IPS-15b (cell line): ENCODE measurements at regions not wholly inside any gene's neighbourhood (a gene's known extent, or its start where the extent isn't known, plus 50 kb on each side); places are given as distances from the start of the nearest gene placed in this dataset.

Experiments
- H3K27me3 ChIP-seq: one replicate; pipeline ENCODE4 v1.6.1; 2013; ENCODE audit warnings: low read length; ENCODE audit not compliant: control insufficient read depth, insufficient read depth
- H3K36me3 ChIP-seq: one replicate; pipeline ENCODE4 v1.6.1; 2013; ENCODE audit warnings: low read length; ENCODE audit not compliant: control insufficient read depth, insufficient read depth
- H3K4me1 ChIP-seq: one replicate; pipeline ENCODE4 v1.6.1; 2013; ENCODE audit warnings: mild to moderate bottlenecking, low read length; ENCODE audit not compliant: control insufficient read depth, insufficient read depth
- H3K4me3 ChIP-seq: one replicate; pipeline ENCODE4 v1.5.1; 2013; ENCODE audit warnings: low read depth, low read length
- H3K9ac ChIP-seq: one replicate; pipeline ENCODE4 v1.6.1; 2013; ENCODE audit warnings: low read depth, mild to moderate bottlenecking, low read length
- H3K9me3 ChIP-seq: one replicate; pipeline ENCODE4 v1.6.1; 2013; ENCODE audit warnings: mild to moderate bottlenecking, low read length; ENCODE audit not compliant: control insufficient read depth, insufficient read depth

DNA sequence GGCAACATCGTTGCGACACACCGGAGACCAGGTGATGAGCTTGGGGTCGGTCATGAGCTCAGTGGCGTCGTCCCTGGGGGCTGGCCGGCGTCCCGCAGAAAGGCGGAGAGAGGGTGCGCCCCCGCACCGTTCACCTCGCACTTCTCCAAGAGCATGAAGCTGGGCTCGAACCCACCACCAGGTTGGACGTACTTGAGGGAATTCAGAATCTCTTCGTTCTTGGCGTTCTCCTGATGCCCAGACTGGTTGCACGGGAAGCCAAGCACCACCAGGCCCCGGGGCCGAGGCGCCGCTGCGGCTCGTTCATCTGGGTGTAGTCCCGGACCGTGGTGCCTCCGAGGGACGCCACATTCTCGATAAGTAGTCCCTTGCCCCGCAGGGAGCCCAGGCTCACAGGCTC, 176.6 kb upstream of the ADAMTS5 start:
- Histone ChIP-seq H3K36me3 (no peaks in the 10 kb centered on the region), H3K27me3 (no peaks in the 10 kb centered on the region), H3K4me3 (no peak overlapping the region), H3K9me3 (no peaks in the 10 kb centered on the region), H3K4me1 (no peaks in the 10 kb centered on the region), H3K9ac (no peak overlapping the region)

DNA sequence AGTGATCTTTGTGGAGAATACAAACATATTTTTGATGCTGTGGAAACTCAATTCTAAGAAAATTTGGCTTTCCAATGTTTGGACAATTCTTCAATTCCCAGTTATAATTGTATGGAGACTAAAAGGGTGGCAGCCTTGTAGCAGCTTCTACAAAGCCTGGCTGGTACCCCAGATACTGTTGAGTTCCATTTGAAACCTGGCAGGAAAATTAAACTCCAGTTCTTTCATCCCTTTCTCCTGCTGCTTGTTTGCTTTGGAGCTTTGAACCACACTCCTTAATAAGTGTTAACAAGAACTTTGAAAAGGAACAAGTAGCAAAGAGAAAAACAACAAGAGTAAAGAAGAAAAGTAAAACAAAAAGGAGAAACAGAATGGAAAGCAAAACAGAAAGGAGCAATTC, 172.6 kb upstream of the ADAMTS5 start:
- no peaks in the 10 kb centered on the region for H3K36me3 ChIP-seq
- H3K4me3 ChIP-seq = no peak overlapping the region
- no peaks in the 10 kb centered on the region for H3K4me1 ChIP-seq
- H3K9ac ChIP-seq = no peak overlapping the region
- H3K9me3 ChIP-seq = no peaks in the 10 kb centered on the region
- H3K27me3 ChIP-seq = no peaks in the 10 kb centered on the region

DNA sequence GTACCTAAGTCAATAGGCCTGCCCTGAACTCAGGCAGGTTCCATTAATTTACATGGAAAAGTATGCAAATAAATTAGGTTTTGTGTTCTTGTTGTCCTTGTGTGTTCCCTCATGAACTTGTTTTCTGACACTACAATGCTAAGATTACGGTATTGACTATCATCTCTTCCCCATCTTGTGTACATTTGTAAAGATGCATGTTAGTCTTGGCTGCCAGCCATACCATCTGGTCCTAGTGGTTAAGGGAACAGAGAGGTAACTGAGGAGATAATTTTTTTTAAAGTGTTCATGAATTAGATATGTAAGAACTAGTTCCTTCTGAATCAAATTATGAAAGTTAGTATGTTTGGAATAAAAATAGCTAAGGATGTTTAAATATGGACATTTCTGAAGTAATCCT, 167.6 kb upstream of the ADAMTS5 start:
- no peaks in the 10 kb centered on the region for H3K4me1 ChIP-seq
- no peaks in the 10 kb centered on the region for H3K27me3 ChIP-seq
- H3K4me3 ChIP-seq = no peak overlapping the region

GRCh38 chr21:27132266-27132665, 165.4 kb upstream of the ADAMTS5 start:
- Histone ChIP-seq H3K4me3 (no peak overlapping the region), H3K9me3 (no peaks in the 10 kb centered on the region), H3K9ac (no peak overlapping the region), H3K36me3 (no peaks in the 10 kb centered on the region), H3K4me1 (no peaks in the 10 kb centered on the region), H3K27me3 (no peaks in the 10 kb centered on the region)

More for the DNA sequence above, 167.6 kb upstream of the ADAMTS5 start:
- no peak overlapping the region for H3K9ac ChIP-seq
- H3K9me3 ChIP-seq = no peaks in the 10 kb centered on the region
- no peaks in the 10 kb centered on the region for H3K36me3 ChIP-seq

DNA sequence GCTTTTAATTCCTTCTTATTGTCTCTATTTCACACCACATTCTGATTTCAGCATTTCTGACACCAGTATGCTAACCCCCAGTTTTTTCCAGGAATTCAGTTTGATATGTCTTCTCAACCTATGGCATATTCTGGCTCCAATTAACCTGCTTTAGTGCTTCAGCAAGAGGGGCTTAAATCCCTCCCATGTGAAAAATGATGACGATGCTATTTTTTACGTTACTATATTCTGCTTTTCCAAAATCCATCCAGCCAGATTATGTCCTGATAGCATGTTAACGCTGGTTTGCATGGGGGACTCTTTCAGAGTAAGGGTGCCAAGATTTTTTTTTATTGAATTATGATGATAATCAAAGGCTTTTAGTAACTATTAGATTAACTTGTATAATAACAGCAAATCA, 163.3 kb upstream of the ADAMTS5 start:
- Histone ChIP-seq H3K9me3 (no peaks in the 10 kb centered on the region), H3K27me3 (no peaks in the 10 kb centered on the region), H3K36me3 (no peaks in the 10 kb centered on the region), H3K9ac (no peak overlapping the region), H3K4me3 (no peak overlapping the region), H3K4me1 (no peaks in the 10 kb centered on the region)

GRCh38 chr21:27129694-27130093, 162.8 kb upstream of the ADAMTS5 start:
- H3K9ac ChIP-seq = no peak overlapping the region
- H3K27me3 ChIP-seq = no peaks in the 10 kb centered on the region
- H3K9me3 ChIP-seq = no peaks in the 10 kb centered on the region
- no peaks in the 10 kb centered on the region for H3K36me3 ChIP-seq
- H3K4me1 ChIP-seq = no peaks in the 10 kb centered on the region
- no peak overlapping the region for H3K4me3 ChIP-seq

- no peak overlapping the region for H3K9ac ChIP-seq
- no peak overlapping the region for H3K4me3 ChIP-seq
- no peaks in the 10 kb centered on the region for H3K4me1 ChIP-seq
- H3K36me3 ChIP-seq = no peaks in the 10 kb centered on the region
- H3K9me3 ChIP-seq = no peaks in the 10 kb centered on the region
- no peaks in the 10 kb centered on the region for H3K27me3 ChIP-seq
Measured at GRCh38 chr21:27129215-27129614, 162.3 kb upstream of the ADAMTS5 start.

GRCh38 chr21:27126140-27126539, 159.3 kb upstream of the ADAMTS5 start:
- Histone ChIP-seq H3K9me3 (no peaks in the 10 kb centered on the region), H3K4me3 (no peak overlapping the region), H3K27me3 (no peaks in the 10 kb centered on the region), H3K9ac (no peak overlapping the region), H3K36me3 (no peaks in the 10 kb centered on the region), H3K4me1 (no peaks in the 10 kb centered on the region)

- H3K9me3 ChIP-seq = no peaks in the 10 kb centered on the region
- no peak overlapping the region for H3K4me3 ChIP-seq
- H3K27me3 ChIP-seq = no peaks in the 10 kb centered on the region
- no peak overlapping the region for H3K9ac ChIP-seq
- H3K4me1 ChIP-seq = no peaks in the 10 kb centered on the region
- H3K36me3 ChIP-seq = no peaks in the 10 kb centered on the region
Measured at GRCh38 chr21:27122686-27123085, 155.8 kb upstream of the ADAMTS5 start.

DNA sequence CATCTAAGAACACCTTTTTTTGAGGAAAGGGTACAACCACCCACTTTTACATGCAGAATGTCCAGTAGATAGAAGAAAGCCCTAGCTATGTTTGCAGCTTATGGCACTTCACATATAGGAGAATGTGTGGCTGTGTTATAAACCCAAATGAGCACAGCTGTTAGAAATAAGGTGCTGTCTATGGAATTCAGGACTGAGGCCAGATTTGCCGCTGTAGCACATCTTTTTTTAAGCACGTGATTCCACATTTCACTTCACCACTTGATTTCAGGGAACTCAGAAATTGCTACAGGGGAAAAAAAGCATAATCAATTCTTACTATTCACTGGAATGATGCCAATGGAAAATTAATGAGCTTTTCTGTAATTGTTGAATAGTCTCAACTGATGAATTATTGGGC, 147.2 kb upstream of the ADAMTS5 start:
- no peaks in the 10 kb centered on the region for H3K36me3 ChIP-seq
- H3K27me3 ChIP-seq = no peaks in the 10 kb centered on the region
- H3K9ac ChIP-seq = no peak overlapping the region

DNA sequence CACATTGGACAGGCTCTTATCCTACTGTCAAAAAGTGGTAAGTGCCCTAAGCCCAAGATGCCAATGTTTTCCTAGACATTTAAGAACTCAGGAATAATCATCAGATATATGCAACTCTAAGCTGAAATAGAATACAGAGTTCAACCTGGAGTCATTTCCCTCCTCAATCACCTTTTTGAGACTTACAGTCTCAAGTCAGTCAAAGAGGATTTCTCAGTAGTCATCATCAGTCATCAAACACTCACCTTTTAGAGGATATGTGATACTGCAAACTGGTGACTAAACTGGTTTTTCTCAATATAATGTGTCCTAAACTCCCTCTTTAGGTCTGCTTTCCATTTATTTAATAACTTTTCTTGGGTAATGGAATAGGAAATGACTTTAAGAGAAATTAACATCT, 145.3 kb upstream of the ADAMTS5 start:
- Histone ChIP-seq H3K27me3 (no peaks in the 10 kb centered on the region), H3K4me3 (no peak overlapping the region)

More for the DNA sequence above, 147.2 kb upstream of the ADAMTS5 start:
- peaks cover 10% of the 10 kb centered on the region for H3K4me1 ChIP-seq
- no peak overlapping the region for H3K4me3 ChIP-seq
- H3K9me3 ChIP-seq = no peaks in the 10 kb centered on the region

GRCh38 chr21:27110956-27111355, 144.1 kb upstream of the ADAMTS5 start:
- Histone ChIP-seq H3K36me3 (no peaks in the 10 kb centered on the region), H3K4me1 (peaks cover 10% of the 10 kb centered on the region), H3K4me3 (no peak overlapping the region), H3K27me3 (no peaks in the 10 kb centered on the region), H3K9ac (no peak overlapping the region), H3K9me3 (no peaks in the 10 kb centered on the region)

More for the DNA sequence above, 145.3 kb upstream of the ADAMTS5 start:
- H3K9ac ChIP-seq = no peak overlapping the region
- H3K36me3 ChIP-seq = no peaks in the 10 kb centered on the region
- H3K4me1 ChIP-seq = peaks cover 10% of the 10 kb centered on the region
- no peaks in the 10 kb centered on the region for H3K9me3 ChIP-seq

- no peaks in the 10 kb centered on the region for H3K27me3 ChIP-seq
- H3K4me1 ChIP-seq = peaks cover 12% of the 10 kb centered on the region
- H3K9ac ChIP-seq = no peak overlapping the region
- H3K9me3 ChIP-seq = no peaks in the 10 kb centered on the region
- H3K36me3 ChIP-seq = no peaks in the 10 kb centered on the region
- H3K4me3 ChIP-seq = no peak overlapping the region
Measured at GRCh38 chr21:27108701-27109100, 141.8 kb upstream of the ADAMTS5 start.
